Activated T-helper 2 cell treated with anti-CD3 and anti-CD28 coated beads, Interferon-gamma antibody, Interleukin-2, Interleukin-4, amounts not matched to agents 10 μg/mL and 5 μg/mL and 100 μg/mL, durations not matched to agents 14 hours and 24 hours and 36 hours (primary cell): ENCODE measurements at regions not wholly inside any gene's neighbourhood (a gene's known extent, or its start where the extent isn't known, plus 50 kb on each side); places are given as distances from the start of the nearest gene placed in this dataset.
"Not testable (repeated sequence)": the region's sequence is repeated elsewhere in the genome, so short reads cannot be mapped to it uniquely, and the experiment has no call there.

ENCODE experiments used
- DNase-seq: peaks from one replicate; pipeline ENCODE4 v3.0.0; 2021; ENCODE audit warnings: low spot score
- H3K27ac Mint-ChIP-seq: one replicate; pipeline ENCODE4 v1.8.0; 2021; ENCODE audit warnings: mixed read lengths
- H3K27me3 Mint-ChIP-seq: one replicate; pipeline ENCODE4 v1.8.0; 2021; ENCODE audit warnings: low read depth, mixed read lengths
- H3K36me3 Mint-ChIP-seq: one replicate; pipeline ENCODE4 v1.8.0; 2021; ENCODE audit warnings: low read depth, mixed read lengths
- H3K4me1 Mint-ChIP-seq: one replicate; pipeline ENCODE4 v1.8.0; 2021; ENCODE audit warnings: low read depth, mixed read lengths
- H3K4me3 Mint-ChIP-seq: one replicate; pipeline ENCODE4 v1.8.0; 2021; ENCODE audit warnings: low read depth, mild to moderate bottlenecking, moderate library complexity, mixed read lengths
- H3K9me3 Mint-ChIP-seq: one replicate; pipeline ENCODE4 v1.8.0; 2021; ENCODE audit warnings: mixed read lengths
- intact Hi-C: fragments of 100-400 bp; cut with micrococcal nuclease; formaldehyde crosslinking; loops from one replicate; pipeline ENCODE4 v1.15.1; 2023

DNA sequence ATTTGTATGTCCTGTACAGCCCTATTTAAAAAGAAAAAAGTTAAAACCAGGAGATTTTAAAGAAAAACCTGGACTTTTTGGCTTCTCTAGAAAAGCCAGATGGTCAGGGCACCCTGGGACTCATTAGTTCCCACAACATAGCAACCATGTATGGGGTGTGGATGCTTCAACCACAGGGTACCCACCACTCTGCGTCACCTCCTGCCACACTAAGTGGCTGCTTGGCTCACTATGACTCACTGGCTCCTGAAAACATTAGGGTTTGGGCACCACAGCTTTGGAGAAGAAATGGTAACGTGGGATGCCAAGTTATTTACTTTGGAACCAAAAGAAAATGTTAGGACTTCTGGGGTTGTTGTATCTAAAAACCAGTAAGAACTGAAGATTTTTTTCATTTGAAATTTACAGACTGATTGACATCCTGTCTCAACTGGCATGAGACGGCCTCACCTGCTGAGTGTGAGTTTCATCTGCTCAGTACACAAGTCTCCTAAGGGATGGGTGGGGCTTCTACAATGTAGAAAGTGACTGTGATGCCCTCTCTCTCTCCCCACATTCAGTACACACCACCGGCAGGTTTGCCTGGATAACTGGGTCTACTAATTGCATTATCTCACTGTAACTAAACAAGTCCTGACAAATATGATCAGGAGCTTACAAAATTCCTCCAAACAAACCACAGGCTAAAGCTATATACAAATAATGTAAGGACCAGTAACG is 103.9 kb downstream of the ESM1 start:
- intact Hi-C loops, result loop anchor here (10.0 kb wide), 1 partner anchor 343 kb away; the partner anchor contains the start of gene MCIDAS
- H3K4me1 Mint-ChIP-seq, result peaks cover 19% of the 10 kb centered on the region
- DNase-seq, result no peak
- no peak overlapping the region for H3K27ac Mint-ChIP-seq
- no peak overlapping the region for H3K4me3 Mint-ChIP-seq
- H3K27me3 Mint-ChIP-seq, result peaks cover 72% of the 10 kb centered on the region
- no peaks in the 10 kb centered on the region for H3K9me3 Mint-ChIP-seq
- H3K36me3 Mint-ChIP-seq, result peaks cover 5% of the 10 kb centered on the region

- Mint-ChIP-seq H3K27me3 (peaks cover 67% of the 10 kb centered on the region), H3K36me3 (no peaks in the 10 kb centered on the region), H3K9me3 (no peaks in the 10 kb centered on the region), H3K4me3 (no peak overlapping the region), H3K27ac (no peak overlapping the region), H3K4me1 (peaks cover 14% of the 10 kb centered on the region)
- intact Hi-C loops, result no loop called here
- no peak for DNase-seq
These were observed 108.4 kb downstream of the ESM1 start for GRCh38 chr5:54876976-54877375.

DNA sequence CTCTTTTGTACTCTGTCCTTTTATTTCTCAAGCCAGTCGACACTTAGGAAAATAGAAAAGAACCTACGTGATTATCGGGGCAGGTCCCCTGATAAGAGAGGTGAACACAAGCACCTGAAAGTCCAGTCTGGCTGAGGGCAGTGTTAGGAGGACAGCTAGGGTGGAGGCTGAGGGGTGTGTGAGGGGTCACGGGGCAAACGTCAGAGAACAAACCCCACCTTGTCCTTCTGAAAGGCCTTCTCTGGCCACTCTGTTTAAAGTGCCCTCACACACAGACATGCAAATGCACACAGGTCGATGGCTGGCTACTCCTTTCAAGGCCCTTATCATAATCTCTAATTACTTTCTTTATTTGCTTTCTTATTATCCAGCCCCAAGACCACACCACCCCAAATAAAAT is 108.8 kb downstream of the ESM1 start:
- DNase-seq, result no peak
- Mint-ChIP-seq H3K27ac (no peak overlapping the region), H3K36me3 (no peaks in the 10 kb centered on the region), H3K9me3 (no peaks in the 10 kb centered on the region), H3K4me3 (no peak overlapping the region), H3K4me1 (peaks cover 12% of the 10 kb centered on the region), H3K27me3 (peaks cover 67% of the 10 kb centered on the region)
- intact Hi-C loops, result no loop called here

- peaks cover 12% of the 10 kb centered on the region for H3K4me1 Mint-ChIP-seq
- no peaks in the 10 kb centered on the region for H3K36me3 Mint-ChIP-seq
- H3K9me3 Mint-ChIP-seq, result no peaks in the 10 kb centered on the region
- H3K4me3 Mint-ChIP-seq, result no peak overlapping the region
- intact Hi-C loops, result no loop called here
- H3K27me3 Mint-ChIP-seq, result peaks cover 73% of the 10 kb centered on the region
- no peak for DNase-seq
- H3K27ac Mint-ChIP-seq, result no peak overlapping the region
These were observed 110.9 kb downstream of the ESM1 start for GRCh38 chr5:54874337-54875021.

DNA sequence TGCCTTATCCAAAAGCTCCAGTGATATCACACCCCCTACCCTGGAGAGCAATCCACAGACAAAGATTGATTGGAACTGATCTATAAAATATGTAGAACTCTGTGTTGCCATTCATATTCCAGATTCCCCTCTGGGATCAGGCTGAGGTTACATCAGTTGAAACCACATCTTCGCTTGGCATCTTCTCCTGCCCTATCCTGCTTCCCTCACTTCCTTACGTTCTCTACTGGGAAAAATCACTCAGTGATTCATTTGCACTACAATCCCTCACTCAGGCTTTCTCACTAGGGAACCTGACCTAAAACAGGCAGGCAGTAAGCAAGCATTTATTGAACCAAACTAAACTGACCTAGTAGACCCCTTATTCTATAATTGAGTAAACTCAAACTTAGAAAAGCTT is 111.7 kb downstream of the ESM1 start:
- H3K27ac Mint-ChIP-seq, result no peak overlapping the region

GRCh38 chr5:54872810-54873209 is 112.6 kb downstream of the ESM1 start:
- no peak for DNase-seq
- no peak overlapping the region for H3K4me3 Mint-ChIP-seq
- H3K27ac Mint-ChIP-seq, result no peak overlapping the region
- no peaks in the 10 kb centered on the region for H3K9me3 Mint-ChIP-seq
- peaks cover 27% of the 10 kb centered on the region for H3K4me1 Mint-ChIP-seq
- H3K27me3 Mint-ChIP-seq, result peaks cover 65% of the 10 kb centered on the region
- intact Hi-C loops, result no loop called here
- H3K36me3 Mint-ChIP-seq, result no peaks in the 10 kb centered on the region

More for the DNA sequence above, 111.7 kb downstream of the ESM1 start:
- intact Hi-C loops, result no loop called here
- Mint-ChIP-seq H3K9me3 (no peaks in the 10 kb centered on the region), H3K4me3 (no peak overlapping the region), H3K36me3 (no peaks in the 10 kb centered on the region), H3K4me1 (peaks cover 20% of the 10 kb centered on the region), H3K27me3 (peaks cover 71% of the 10 kb centered on the region)
- DNase-seq, result no peak

- Mint-ChIP-seq H3K4me3 (no peak overlapping the region), H3K27ac (no peak overlapping the region), H3K9me3 (no peaks in the 10 kb centered on the region), H3K27me3 (peaks cover 70% of the 10 kb centered on the region), H3K36me3 (no peaks in the 10 kb centered on the region), H3K4me1 (peaks cover 32% of the 10 kb centered on the region)
- intact Hi-C loops, result no loop called here
- DNase-seq, result no peak
These were observed 115.1 kb downstream of the ESM1 start for GRCh38 chr5:54870271-54870670.

GRCh38 chr5:54869691-54870090 is 115.7 kb downstream of the ESM1 start:
- intact Hi-C loops, result loop anchor here (2.0 to 5.0 kb wide), 4 partner anchors 153 to 1458 kb away; partner anchors contain the start of gene ARL15
- DNase-seq, result no peak
- Mint-ChIP-seq H3K27ac (no peak overlapping the region), H3K4me3 (no peak overlapping the region), H3K4me1 (peaks cover 29% of the 10 kb centered on the region), H3K9me3 (no peaks in the 10 kb centered on the region), H3K27me3 (peaks cover 65% of the 10 kb centered on the region), H3K36me3 (no peaks in the 10 kb centered on the region)

GRCh38 chr5:54868511-54869483 is 116.6 kb downstream of the ESM1 start:
- intact Hi-C loops, result loop anchor here (1.0 to 5.0 kb wide), 6 partner anchors 34 to 1459 kb away; partner anchors contain the start of gene ARL15
- Mint-ChIP-seq H3K27ac (peak overlapping the region; percentile 44), H3K27me3 (peaks cover 61% of the 10 kb centered on the region), H3K4me3 (no peak overlapping the region), H3K4me1 (peaks cover 29% of the 10 kb centered on the region), H3K36me3 (no peaks in the 10 kb centered on the region), H3K9me3 (no peaks in the 10 kb centered on the region)
- no peak for DNase-seq

DNA sequence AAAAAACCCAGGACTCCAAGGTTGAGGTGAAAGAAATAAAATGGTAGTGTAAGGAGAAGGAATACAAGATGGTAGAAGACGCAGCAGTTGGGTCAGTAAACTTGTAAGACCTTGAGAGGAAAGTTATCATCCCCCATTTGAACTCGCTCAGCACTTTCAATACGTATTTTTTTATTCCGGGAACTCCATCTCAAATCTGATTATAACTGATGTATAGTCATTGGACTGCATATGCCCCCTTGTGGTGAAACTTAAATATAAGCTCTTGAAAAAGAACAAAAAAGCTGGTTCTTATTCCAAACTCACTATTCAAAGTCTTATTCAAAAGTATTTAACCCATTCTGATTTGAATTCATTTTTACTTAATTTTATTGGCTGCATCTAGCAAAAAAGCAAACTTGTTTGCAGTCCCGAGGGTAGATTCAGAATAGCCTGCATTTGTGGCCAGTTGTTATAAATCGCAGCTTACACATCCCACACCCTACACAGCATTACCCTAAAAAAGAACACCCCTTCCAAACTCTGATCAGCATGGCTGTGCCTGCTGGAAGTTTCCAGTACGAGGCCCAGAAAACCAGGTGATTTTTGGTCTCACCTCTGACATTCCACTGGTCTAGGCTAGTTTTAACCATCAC is 118.0 kb downstream of the ESM1 start:
- Mint-ChIP-seq H3K9me3 (no peaks in the 10 kb centered on the region), H3K27ac (no peak overlapping the region), H3K4me3 (no peak overlapping the region), H3K4me1 (peaks cover 29% of the 10 kb centered on the region), H3K36me3 (no peaks in the 10 kb centered on the region), H3K27me3 (peaks cover 64% of the 10 kb centered on the region)
- no peak for DNase-seq
- intact Hi-C loops, result loop anchor here (1.0 to 5.0 kb wide), 3 partner anchors 23 to 1460 kb away; partner anchors contain the start of gene SNX18

DNA sequence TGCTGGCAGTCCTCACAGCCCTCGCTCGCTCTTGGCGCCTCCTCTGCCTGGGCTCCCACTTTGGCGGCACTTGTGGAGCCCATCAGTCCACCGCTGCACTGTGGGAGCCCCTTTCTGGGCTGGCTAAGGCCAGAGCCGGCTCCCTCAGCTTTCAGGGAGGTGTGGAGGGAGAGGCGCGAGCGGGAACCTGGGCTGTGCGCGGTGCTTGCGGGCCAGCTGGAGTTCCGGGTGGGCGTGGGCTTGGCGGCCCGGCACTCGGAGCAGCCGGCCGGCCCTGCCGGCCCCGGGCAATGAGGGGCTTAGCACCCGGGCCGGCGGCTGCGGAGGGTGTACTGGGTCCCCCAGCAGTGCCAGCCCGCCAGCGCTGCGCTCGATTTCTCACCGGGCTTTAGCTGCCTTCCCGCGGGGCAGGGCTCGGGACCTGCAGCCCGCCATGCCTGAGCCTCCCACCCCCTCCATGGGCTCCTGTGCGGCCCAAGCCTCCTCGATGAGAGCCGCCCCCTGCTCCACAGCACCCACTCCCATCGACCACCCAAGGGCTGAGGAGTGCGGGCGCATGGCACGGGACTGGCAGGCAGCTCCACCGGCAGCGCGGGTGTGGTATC is 120.4 kb downstream of the ESM1 start:
- H3K9me3 Mint-ChIP-seq, H3K36me3 Mint-ChIP-seq, DNase-seq, H3K27ac Mint-ChIP-seq, H3K4me3 Mint-ChIP-seq: not testable (repeated sequence)
- Mint-ChIP-seq H3K27me3 (peaks cover 57% of the 10 kb centered on the region), H3K4me1 (peaks cover 28% of the 10 kb centered on the region)
- intact Hi-C loops, result loop anchor here (5.0 kb wide), 1 partner anchor 1462 kb away; no protein-coding TSS in a partner anchor

- no peak for DNase-seq
- H3K4me1 Mint-ChIP-seq, result peaks cover under 1% of the 10 kb centered on the region
- H3K9me3 Mint-ChIP-seq, result peaks cover 29% of the 10 kb centered on the region
- peaks cover 4% of the 10 kb centered on the region for H3K36me3 Mint-ChIP-seq
- no peak overlapping the region for H3K4me3 Mint-ChIP-seq
- H3K27ac Mint-ChIP-seq, result no peak overlapping the region
- H3K27me3 Mint-ChIP-seq, result peaks cover 56% of the 10 kb centered on the region
- intact Hi-C loops, result no loop called here
These were observed 123.4 kb downstream of the ESM1 start for GRCh38 chr5:54862036-54862435.
